ENCODE measurements at regions not wholly inside any gene's neighbourhood (a gene's known extent, or its start where the extent isn't known, plus 50 kb on each side); places are given as distances from the start of the nearest gene placed in this dataset.

GRCh38 chr10:124303662-124304418, 114.9 kb downstream of the OAT start:
- no peak for TF ChIP-seq CTCF (IDR thresholded peaks at IDR 0.05)
- no peak for DNase-seq
- H3K9me3 Mint-ChIP-seq, result no peaks in the 10 kb centered on the region

DNA sequence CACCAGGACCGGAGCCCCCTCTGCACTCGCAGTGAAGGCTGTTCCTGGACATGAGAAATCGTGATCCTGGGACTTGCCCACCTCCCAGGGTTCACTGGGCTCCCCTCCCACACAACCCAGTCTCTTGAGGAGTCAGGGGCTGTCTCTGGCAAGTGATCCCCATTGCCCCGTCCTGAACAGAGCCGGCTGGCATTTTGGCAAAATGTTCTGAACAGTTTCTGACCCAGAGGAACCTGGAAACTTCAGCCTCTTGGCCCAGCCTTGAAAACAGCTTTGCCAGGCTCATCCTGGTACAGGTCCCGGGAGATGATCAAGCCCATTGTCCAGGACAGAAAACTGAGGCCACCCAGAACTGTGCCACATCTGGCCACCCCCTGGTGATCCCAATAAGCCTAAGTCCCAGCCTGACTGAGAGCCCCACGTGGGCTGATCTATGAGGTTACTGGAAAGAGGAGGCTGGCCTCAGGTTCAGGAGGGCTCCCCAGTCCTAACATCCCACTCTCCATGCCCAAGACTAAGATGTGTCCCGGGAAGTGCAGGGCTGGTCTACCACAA, 115.7 kb downstream of the OAT start:
- no peak overlapping the region for H3K4me3 ChIP-seq (ENCODE audit: low read length)
- no peak overlapping the region for H3K27ac ChIP-seq (ENCODE audit: low read length)
- Mint-ChIP-seq H3K27me3 (ENCODE audit: low read depth in 2 of 2) (peaks cover 2 to 12% of the 10 kb centered on the region in 2 donors), H3K4me3 (no peak overlapping the region), H3K36me3 (no peaks in the 10 kb centered on the region), H3K27ac (no peak overlapping the region), H3K9me3 (no peaks in the 10 kb centered on the region), H3K4me1 (no peaks in the 10 kb centered on the region)
- H3K27me3 ChIP-seq (ENCODE audit: control insufficient read depth, insufficient read depth, low read length), result no peaks in the 10 kb centered on the region
- H3K4me1 ChIP-seq (ENCODE audit: control insufficient read depth, insufficient read depth, low read length), result peaks cover 4% of the 10 kb centered on the region
- no peak for ATAC-seq
- peaks cover 9% of the 10 kb centered on the region for H3K9me3 ChIP-seq (ENCODE audit: control insufficient read depth, insufficient read depth, low read length)
- 82% methylated on average over 8 of the region's 8 CpGs for WGBS (ENCODE audit: insufficient coverage)
- no peaks in the 10 kb centered on the region for H3K36me3 ChIP-seq (ENCODE audit: control insufficient read depth, insufficient read depth, low read length)
- DNase-seq, result no peak
- intact Hi-C loops (cut with micrococcal nuclease), result no loop called here
- TF ChIP-seq CTCF (IDR thresholded peaks at IDR 0.05), result no peak

More at GRCh38 chr10:124303662-124304418, 114.9 kb downstream of the OAT start:
- peaks cover 2 to 12% of the 10 kb centered on the region in 2 donors for H3K27me3 Mint-ChIP-seq (ENCODE audit: low read depth in 2 of 2)
- no peak for ATAC-seq
- no peaks in the 10 kb centered on the region for H3K27me3 ChIP-seq (ENCODE audit: control insufficient read depth, insufficient read depth, low read length)
- H3K4me3 ChIP-seq (ENCODE audit: low read length), result no peak overlapping the region
- H3K36me3 Mint-ChIP-seq, result no peaks in the 10 kb centered on the region
- 79% methylated on average over 5 of the region's 6 CpGs for WGBS (ENCODE audit: insufficient coverage)
- H3K27ac ChIP-seq (ENCODE audit: low read length), result no peak overlapping the region
- no peaks in the 10 kb centered on the region for H3K36me3 ChIP-seq (ENCODE audit: control insufficient read depth, insufficient read depth, low read length)
- H3K9me3 ChIP-seq (ENCODE audit: control insufficient read depth, insufficient read depth, low read length), result peaks cover 9% of the 10 kb centered on the region
- intact Hi-C loops (cut with micrococcal nuclease), result no loop called here
- H3K27ac Mint-ChIP-seq, result no peak overlapping the region
- H3K4me1 ChIP-seq (ENCODE audit: control insufficient read depth, insufficient read depth, low read length), result peaks cover 4% of the 10 kb centered on the region
- H3K4me1 Mint-ChIP-seq, result no peaks in the 10 kb centered on the region
- H3K4me3 Mint-ChIP-seq, result no peak overlapping the region

GRCh38 chr10:124301736-124302135, 117.0 kb downstream of the OAT start:
- Mint-ChIP-seq H3K36me3 (no peaks in the 10 kb centered on the region), H3K27me3 (ENCODE audit: low read depth in 2 of 2) (peaks cover 2 to 12% of the 10 kb centered on the region in 2 donors), H3K27ac (no peak overlapping the region), H3K9me3 (no peaks in the 10 kb centered on the region), H3K4me3 (no peak overlapping the region), H3K4me1 (no peaks in the 10 kb centered on the region)
- no peaks in the 10 kb centered on the region for H3K27me3 ChIP-seq (ENCODE audit: control insufficient read depth, insufficient read depth, low read length)
- 78% methylated on average over 9 of the region's 9 CpGs for WGBS (ENCODE audit: insufficient coverage)
- H3K36me3 ChIP-seq (ENCODE audit: control insufficient read depth, insufficient read depth, low read length), result no peaks in the 10 kb centered on the region
- TF ChIP-seq CTCF (IDR thresholded peaks at IDR 0.05), result no peak
- DNase-seq (no peak), ATAC-seq (no peak)
- peaks cover 9% of the 10 kb centered on the region for H3K9me3 ChIP-seq (ENCODE audit: control insufficient read depth, insufficient read depth, low read length)
- intact Hi-C loops (cut with micrococcal nuclease), result no loop called here
- no peaks in the 10 kb centered on the region for H3K4me1 ChIP-seq (ENCODE audit: control insufficient read depth, insufficient read depth, low read length)
- H3K27ac ChIP-seq (ENCODE audit: low read length), result no peak overlapping the region
- no peak overlapping the region for H3K4me3 ChIP-seq (ENCODE audit: low read length)
